Activated naive CD4-positive, alpha-beta T cell treated with anti-CD3 and anti-CD28 coated beads, Interleukin-2, amount 10 ng/mL, durations not matched to agents 7 days and 5 days (primary cell): ENCODE measurements at regions not wholly inside any gene's neighbourhood (a gene's known extent, or its start where the extent isn't known, plus 50 kb on each side); places are given as distances from the start of the nearest gene placed in this dataset.

ENCODE experiments used
- CTCF ChIA-PET: fragments of 350-600 bp; sonication (Branson Sonifier 250); formaldehyde crosslinking; loops from one replicate; lab custom pipeline; 2021; ENCODE audit warnings: antibody characterized with exemption; lab: Charles Lee
- DNase-seq: peaks from one replicate; pipeline ENCODE4 v3.0.0-alpha.2; 2020
- H3K27ac Mint-ChIP-seq: one replicate; pipeline ENCODE4 v1.8.0; 2021; ENCODE audit warnings: mild to moderate bottlenecking, moderate library complexity, mixed read lengths
- H3K27me3 Mint-ChIP-seq: one replicate; pipeline ENCODE4 v1.8.0; 2021; ENCODE audit warnings: mild to moderate bottlenecking, mixed read lengths
- H3K36me3 Mint-ChIP-seq: one replicate; pipeline ENCODE4 v1.8.0; 2021; ENCODE audit warnings: mixed read lengths
- H3K4me1 Mint-ChIP-seq: one replicate; pipeline ENCODE4 v1.8.0; 2021; ENCODE audit warnings: mixed read lengths
- H3K4me3 Mint-ChIP-seq: one replicate; pipeline ENCODE4 v1.8.0; 2021; ENCODE audit warnings: mild to moderate bottlenecking, moderate library complexity, mixed read lengths
- H3K9me3 Mint-ChIP-seq: one replicate; pipeline ENCODE4 v1.8.0; 2021; ENCODE audit warnings: mixed read lengths

- Mint-ChIP-seq H3K27ac (no peak overlapping the region), H3K27me3 (peaks cover 63% of the 10 kb centered on the region), H3K4me3 (no peak overlapping the region), H3K9me3 (no peaks in the 10 kb centered on the region), H3K4me1 (peaks cover 6% of the 10 kb centered on the region), H3K36me3 (no peaks in the 10 kb centered on the region)
- no peak for DNase-seq
- CTCF ChIA-PET: interaction anchor here (0.6 to 1.0 kb wide), 2 partner anchors 85 to 86 kb away, joined by 3 to 4 read pairs; no protein-coding TSS in a partner anchor
These were observed 173.1 kb downstream of the CDC5L start for GRCh38 chr6:44560458-44561059.

GRCh38 chr6:44561060-44561623, 173.6 kb downstream of the CDC5L start:
- Mint-ChIP-seq H3K9me3 (no peaks in the 10 kb centered on the region), H3K4me3 (no peak overlapping the region), H3K27ac (no peak overlapping the region), H3K36me3 (no peaks in the 10 kb centered on the region), H3K4me1 (peaks cover 6% of the 10 kb centered on the region), H3K27me3 (peaks cover 59% of the 10 kb centered on the region)
- CTCF ChIA-PET: interaction anchor here (0.6 to 1.0 kb wide), 2 partner anchors 85 kb away, joined by 3 to 4 read pairs; no protein-coding TSS in a partner anchor
- no peak for DNase-seq

GRCh38 chr6:44561832-44562665, 174.5 kb downstream of the CDC5L start:
- no peak overlapping the region for H3K27ac Mint-ChIP-seq
- H3K4me1 Mint-ChIP-seq: peaks cover 6% of the 10 kb centered on the region
- H3K36me3 Mint-ChIP-seq: no peaks in the 10 kb centered on the region
- no peaks in the 10 kb centered on the region for H3K9me3 Mint-ChIP-seq
- no peak for DNase-seq
- H3K4me3 Mint-ChIP-seq: no peak overlapping the region
- CTCF ChIA-PET: interaction anchor here (1.0 kb wide), 1 partner anchor 86 kb away, joined by 4 read pairs; no protein-coding TSS in a partner anchor
- peaks cover 58% of the 10 kb centered on the region for H3K27me3 Mint-ChIP-seq

- Mint-ChIP-seq H3K9me3 (no peaks in the 10 kb centered on the region), H3K36me3 (no peaks in the 10 kb centered on the region), H3K27me3 (peaks cover 45% of the 10 kb centered on the region), H3K4me1 (peaks cover 6% of the 10 kb centered on the region), H3K27ac (no peak overlapping the region), H3K4me3 (no peak overlapping the region)
- CTCF ChIA-PET: no interaction called here
- DNase-seq: no peak
These were observed 175.9 kb downstream of the CDC5L start for GRCh38 chr6:44563397-44563796.

GRCh38 chr6:44564906-44565524, 177.5 kb downstream of the CDC5L start:
- Mint-ChIP-seq H3K36me3 (no peaks in the 10 kb centered on the region), H3K4me1 (peaks cover 6% of the 10 kb centered on the region), H3K27ac (no peak overlapping the region), H3K4me3 (no peak overlapping the region), H3K27me3 (peaks cover 33% of the 10 kb centered on the region), H3K9me3 (no peaks in the 10 kb centered on the region)
- no peak for DNase-seq
- CTCF ChIA-PET: no interaction called here

- Mint-ChIP-seq H3K9me3 (no peaks in the 10 kb centered on the region), H3K4me3 (no peak overlapping the region), H3K36me3 (no peaks in the 10 kb centered on the region), H3K4me1 (no peaks in the 10 kb centered on the region), H3K27me3 (peaks cover 18% of the 10 kb centered on the region), H3K27ac (no peak overlapping the region)
- CTCF ChIA-PET: interaction anchor here (0.8 kb wide), 1 partner anchor 92 kb away, joined by 4 read pairs; no protein-coding TSS in a partner anchor
- no peak for DNase-seq
These were observed 179.9 kb downstream of the CDC5L start for GRCh38 chr6:44567406-44567805.

- no peaks in the 10 kb centered on the region for H3K4me1 Mint-ChIP-seq
- H3K27me3 Mint-ChIP-seq: peaks cover 10% of the 10 kb centered on the region
- CTCF ChIA-PET: no interaction called here
- no peak overlapping the region for H3K4me3 Mint-ChIP-seq
- no peaks in the 10 kb centered on the region for H3K9me3 Mint-ChIP-seq
- no peak for DNase-seq
- H3K27ac Mint-ChIP-seq: no peak overlapping the region
- no peaks in the 10 kb centered on the region for H3K36me3 Mint-ChIP-seq
These were observed 181.6 kb downstream of the CDC5L start for GRCh38 chr6:44569131-44569530.

GRCh38 chr6:44569931-44570385, 182.5 kb downstream of the CDC5L start:
- Mint-ChIP-seq H3K36me3 (no peaks in the 10 kb centered on the region), H3K27ac (no peak overlapping the region), H3K9me3 (no peaks in the 10 kb centered on the region), H3K4me1 (no peaks in the 10 kb centered on the region), H3K4me3 (no peak overlapping the region), H3K27me3 (peaks cover 10% of the 10 kb centered on the region)
- no peak for DNase-seq
- CTCF ChIA-PET: no interaction called here

GRCh38 chr6:44571510-44571909, 184.0 kb downstream of the CDC5L start:
- CTCF ChIA-PET: interaction anchor here (0.9 to 1.7 kb wide), 3 partner anchors 96 to 1360 kb away, joined by 3 to 5 read pairs (median 3); no protein-coding TSS in a partner anchor
- Mint-ChIP-seq H3K27me3 (peaks cover 10% of the 10 kb centered on the region), H3K27ac (no peak overlapping the region), H3K9me3 (no peaks in the 10 kb centered on the region), H3K4me1 (no peaks in the 10 kb centered on the region), H3K4me3 (no peak overlapping the region), H3K36me3 (no peaks in the 10 kb centered on the region)
- DNase-seq: no peak

GRCh38 chr6:44572346-44572745, 184.8 kb downstream of the CDC5L start:
- H3K36me3 Mint-ChIP-seq: no peaks in the 10 kb centered on the region
- H3K4me1 Mint-ChIP-seq: no peaks in the 10 kb centered on the region
- no peaks in the 10 kb centered on the region for H3K9me3 Mint-ChIP-seq
- no peak overlapping the region for H3K27ac Mint-ChIP-seq
- DNase-seq: no peak
- CTCF ChIA-PET: interaction anchor here (1.0 to 1.7 kb wide), 2 partner anchors 97 to 1359 kb away, joined by 3 to 5 read pairs; no protein-coding TSS in a partner anchor
- peaks cover 12% of the 10 kb centered on the region for H3K27me3 Mint-ChIP-seq
- H3K4me3 Mint-ChIP-seq: no peak overlapping the region

- Mint-ChIP-seq H3K27ac (no peak overlapping the region), H3K9me3 (no peaks in the 10 kb centered on the region), H3K4me1 (no peaks in the 10 kb centered on the region), H3K27me3 (peaks cover 17% of the 10 kb centered on the region), H3K36me3 (no peaks in the 10 kb centered on the region), H3K4me3 (no peak overlapping the region)
- CTCF ChIA-PET: no interaction called here
- no peak for DNase-seq
These were observed 188.1 kb downstream of the CDC5L start for GRCh38 chr6:44575644-44576043.

GRCh38 chr6:44576132-44576631, 188.7 kb downstream of the CDC5L start:
- Mint-ChIP-seq H3K27me3 (peaks cover 20% of the 10 kb centered on the region), H3K9me3 (no peaks in the 10 kb centered on the region), H3K27ac (no peak overlapping the region), H3K4me1 (no peaks in the 10 kb centered on the region), H3K36me3 (no peaks in the 10 kb centered on the region), H3K4me3 (no peak overlapping the region)
- no peak for DNase-seq
- CTCF ChIA-PET: interaction anchor here (0.8 kb wide), 1 partner anchor 54 kb away, joined by 3 read pairs; no protein-coding TSS in a partner anchor

- Mint-ChIP-seq H3K4me3 (no peak overlapping the region), H3K36me3 (no peaks in the 10 kb centered on the region), H3K27ac (no peak overlapping the region), H3K9me3 (peaks cover 10% of the 10 kb centered on the region), H3K27me3 (peaks cover 18% of the 10 kb centered on the region), H3K4me1 (no peaks in the 10 kb centered on the region)
- no peak for DNase-seq
- CTCF ChIA-PET: no interaction called here
These were observed 193.4 kb downstream of the CDC5L start for GRCh38 chr6:44580901-44581300.

- peaks cover 11% of the 10 kb centered on the region for H3K27me3 Mint-ChIP-seq
- H3K9me3 Mint-ChIP-seq: peaks cover 10% of the 10 kb centered on the region
- no peak for DNase-seq
- H3K4me1 Mint-ChIP-seq: no peaks in the 10 kb centered on the region
- no peak overlapping the region for H3K27ac Mint-ChIP-seq
- H3K4me3 Mint-ChIP-seq: no peak overlapping the region
- CTCF ChIA-PET: no interaction called here
- H3K36me3 Mint-ChIP-seq: no peaks in the 10 kb centered on the region
These were observed 195.4 kb downstream of the CDC5L start for GRCh38 chr6:44582930-44583329.
